AG10803 (cell line): ENCODE measurements at regions not wholly inside any gene's neighbourhood (a gene's known extent, or its start where the extent isn't known, plus 50 kb on each side); places are given as distances from the start of the nearest gene placed in this dataset.

Experiments
- DNase-seq: peaks from one replicate; pipeline ENCODE4 v3.0.0; 2010; ENCODE audit warnings: low read depth
- H3K4me3 ChIP-seq: 2 replicates; pipeline ENCODE4 v1.5.1; 2011; ENCODE audit warnings: mild to moderate bottlenecking, low read length, control low read depth
- TF ChIP-seq, protein P1 (sequence below): conservative IDR thresholded peaks from 2 replicates; pipeline ENCODE4 v1.5.1; 2011; ENCODE audit warnings: mild to moderate bottlenecking, low read length, control low read depth, inconsistent platforms

GRCh38 chr15:39340903-39341645, 239.8 kb upstream of the THBS1 start:
- DNase-seq: peak; percentile 36
- TF ChIP-seq, protein P1, sequence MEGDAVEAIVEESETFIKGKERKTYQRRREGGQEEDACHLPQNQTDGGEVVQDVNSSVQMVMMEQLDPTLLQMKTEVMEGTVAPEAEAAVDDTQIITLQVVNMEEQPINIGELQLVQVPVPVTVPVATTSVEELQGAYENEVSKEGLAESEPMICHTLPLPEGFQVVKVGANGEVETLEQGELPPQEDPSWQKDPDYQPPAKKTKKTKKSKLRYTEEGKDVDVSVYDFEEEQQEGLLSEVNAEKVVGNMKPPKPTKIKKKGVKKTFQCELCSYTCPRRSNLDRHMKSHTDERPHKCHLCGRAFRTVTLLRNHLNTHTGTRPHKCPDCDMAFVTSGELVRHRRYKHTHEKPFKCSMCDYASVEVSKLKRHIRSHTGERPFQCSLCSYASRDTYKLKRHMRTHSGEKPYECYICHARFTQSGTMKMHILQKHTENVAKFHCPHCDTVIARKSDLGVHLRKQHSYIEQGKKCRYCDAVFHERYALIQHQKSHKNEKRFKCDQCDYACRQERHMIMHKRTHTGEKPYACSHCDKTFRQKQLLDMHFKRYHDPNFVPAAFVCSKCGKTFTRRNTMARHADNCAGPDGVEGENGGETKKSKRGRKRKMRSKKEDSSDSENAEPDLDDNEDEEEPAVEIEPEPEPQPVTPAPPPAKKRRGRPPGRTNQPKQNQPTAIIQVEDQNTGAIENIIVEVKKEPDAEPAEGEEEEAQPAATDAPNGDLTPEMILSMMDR: no peak
- no peak overlapping the region for H3K4me3 ChIP-seq

DNA sequence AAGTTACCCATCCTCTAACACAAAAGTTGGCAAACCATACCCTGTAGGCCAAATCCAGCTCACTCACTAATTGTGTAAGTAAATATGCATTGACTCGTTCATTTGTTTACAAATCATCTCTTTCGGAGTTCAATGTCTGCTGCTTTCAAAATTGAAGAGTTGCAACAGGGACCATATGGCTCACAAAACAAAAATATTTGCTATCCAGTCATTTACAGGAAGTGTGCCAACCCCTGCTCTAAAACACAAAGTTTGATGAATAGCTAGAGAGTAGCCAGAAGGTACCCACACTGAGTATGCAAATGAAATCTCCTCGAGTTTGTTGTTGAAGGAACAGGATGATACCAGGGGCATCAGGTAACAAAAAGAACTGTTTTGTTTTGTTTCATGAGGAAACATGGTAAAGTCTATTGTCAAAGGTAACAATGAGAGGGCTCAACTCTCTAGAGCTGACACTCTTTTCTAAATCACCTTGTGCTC, 236.2 kb upstream of the THBS1 start:
- TF ChIP-seq, protein P1: no peak
- H3K4me3 ChIP-seq: no peak overlapping the region
- peak; percentile 93 for DNase-seq

DNA sequence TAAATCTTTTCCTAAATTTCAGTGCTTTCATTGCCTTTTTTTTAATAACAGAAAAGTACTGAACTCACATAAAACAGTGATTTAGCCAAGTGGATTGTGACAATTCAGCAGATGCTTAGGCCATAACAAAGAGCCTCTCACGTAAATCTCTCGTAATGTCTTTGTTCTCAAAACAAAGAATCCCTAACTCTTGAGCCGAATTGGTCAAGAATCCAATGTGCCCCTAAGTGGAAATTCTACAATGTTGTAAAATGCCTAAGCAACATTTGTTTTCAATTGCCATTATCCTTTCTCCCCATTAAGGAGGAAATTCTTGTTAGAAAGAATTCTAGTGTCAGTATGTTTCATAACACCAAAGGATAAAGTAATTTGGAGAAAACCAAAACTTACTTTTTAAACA, 235.7 kb upstream of the THBS1 start:
- TF ChIP-seq, protein P1: no peak
- peak; percentile 100 for DNase-seq
- H3K4me3 ChIP-seq: no peak overlapping the region

DNA sequence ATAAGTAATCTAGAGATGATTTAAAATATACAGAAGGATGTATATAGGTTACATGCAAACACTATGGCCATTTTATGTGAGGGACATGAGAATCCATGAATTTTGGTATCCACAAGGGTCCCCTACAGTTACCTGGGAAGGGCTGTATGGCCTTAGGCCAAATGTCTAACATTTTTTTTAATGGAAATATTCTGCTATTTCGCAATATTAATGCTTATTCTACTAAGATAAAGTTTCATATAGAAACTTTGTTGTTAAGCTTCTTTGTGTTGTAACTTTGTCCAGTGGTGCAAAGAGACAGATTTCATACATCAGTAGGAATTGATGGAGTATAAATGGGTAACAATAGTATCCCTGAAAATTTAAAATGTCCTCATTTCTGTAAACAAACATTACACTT, 233.4 kb upstream of the THBS1 start:
- DNase-seq: no peak
- H3K4me3 ChIP-seq: no peak overlapping the region
- TF ChIP-seq, protein P1: no peak

- TF ChIP-seq, protein P1: no peak
- DNase-seq: no peak
- no peak overlapping the region for H3K4me3 ChIP-seq
Observed at GRCh38 chr15:39350785-39351184, 230.1 kb upstream of the THBS1 start.

DNA sequence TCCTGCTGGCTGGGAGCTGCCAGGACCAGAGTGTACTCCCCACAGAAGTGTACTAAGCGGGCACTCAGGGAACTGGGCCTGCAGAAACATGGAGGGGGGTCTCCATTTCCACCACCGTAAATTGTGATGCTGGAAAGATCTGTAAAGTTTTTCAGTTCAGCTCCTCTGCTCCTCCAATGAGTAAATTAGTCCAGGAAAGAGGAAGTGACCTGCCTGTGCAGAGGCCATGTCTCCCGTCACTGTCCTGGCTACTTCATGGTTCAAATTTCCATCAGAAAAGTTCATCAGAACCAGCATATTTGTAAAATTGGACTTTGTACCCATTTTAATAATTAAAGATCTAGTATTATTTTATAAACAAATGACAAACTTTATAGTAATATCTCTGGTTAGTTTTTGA, 226.7 kb upstream of the THBS1 start:
- DNase-seq: no peak
- TF ChIP-seq, protein P1: no peak
- H3K4me3 ChIP-seq: no peak overlapping the region

DNA sequence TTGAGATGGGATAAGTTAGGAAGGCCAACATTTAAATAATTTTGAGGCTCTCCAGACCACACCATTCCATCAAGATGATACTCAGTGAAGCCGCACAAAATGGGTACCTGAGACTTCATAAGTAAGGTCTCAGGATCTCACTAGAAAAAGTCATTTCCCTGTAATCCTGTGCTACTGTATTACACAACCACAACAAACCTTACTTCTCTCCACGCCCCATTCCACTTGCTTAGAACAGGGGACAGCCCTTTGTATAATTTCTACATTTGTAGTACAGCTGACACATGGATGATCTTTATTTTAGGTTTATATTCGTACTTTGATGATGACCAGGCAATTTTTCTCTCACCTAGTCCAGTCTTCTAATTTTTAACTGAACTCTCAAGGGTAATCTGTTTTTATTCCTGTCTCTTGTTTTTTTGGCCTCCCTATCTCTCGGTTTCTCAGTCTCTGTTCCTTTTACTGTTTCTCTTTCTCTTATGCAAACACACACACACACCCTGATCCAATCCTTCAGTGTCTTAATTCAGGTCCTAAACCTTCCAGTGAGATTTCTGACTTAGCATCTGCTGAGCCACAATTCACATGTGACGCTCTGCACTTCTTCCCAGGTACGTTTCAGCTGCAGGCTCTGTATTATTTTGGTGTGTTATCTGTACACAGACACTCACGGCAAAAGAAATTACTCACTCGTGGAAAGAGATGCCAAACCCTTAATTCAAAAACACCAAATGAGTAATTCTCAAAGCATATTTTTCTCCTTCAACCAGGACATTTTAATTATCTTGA, 223.2 kb upstream of the THBS1 start:
- no peak overlapping the region for H3K4me3 ChIP-seq
- TF ChIP-seq, protein P1: no peak
- peak; percentile 70 for DNase-seq
